SK-MEL-5 (cell line): ENCODE measurements at regions not wholly inside any gene's neighbourhood (a gene's known extent, or its start where the extent isn't known, plus 50 kb on each side); places are given as distances from the start of the nearest gene placed in this dataset.

Source experiments
- DNase-seq: peaks from one replicate; pipeline ENCODE4 v3.0.0-alpha.2; 2016; ENCODE audit warnings: low read depth, low spot score
- in situ Hi-C: cut with HindIII; loops from 2 replicates; pipeline ENCODE4 v1.10.0; 2016; ENCODE audit warnings: low sequenced_read_pairs, high pct_unique_total_duplicates, low pct_unique_long_range_greater_than_20kb

GRCh38 chr1:147847831-147848230 lies 54.8 kb upstream of the GJA8 start:
- in situ Hi-C loops: no loop called here
- DNase-seq: no peak

GRCh38 chr1:147849098-147849895 lies 53.3 kb upstream of the GJA8 start:
- in situ Hi-C loops: no loop called here
- DNase-seq: no peak

- no peak for DNase-seq
- in situ Hi-C loops: no loop called here
Measured at GRCh38 chr1:147850737-147851136, 51.9 kb upstream of the GJA8 start.

GRCh38 chr1:147851149-147851548 lies 51.4 kb upstream of the GJA8 start:
- in situ Hi-C loops: no loop called here
- DNase-seq: no peak

- in situ Hi-C loops: no loop called here
- DNase-seq: no peak
Measured at GRCh38 chr1:147852706-147853225, 49.8 kb upstream of the GJA8 start.
